HT1080 (cell line): ENCODE measurements at regions not wholly inside any gene's neighbourhood (a gene's known extent, or its start where the extent isn't known, plus 50 kb on each side); places are given as distances from the start of the nearest gene placed in this dataset.

ENCODE experiments used
- DNase-seq: peaks from one replicate; pipeline ENCODE4 v3.0.0-alpha.2; 2015; ENCODE audit warnings: low read depth

DNA sequence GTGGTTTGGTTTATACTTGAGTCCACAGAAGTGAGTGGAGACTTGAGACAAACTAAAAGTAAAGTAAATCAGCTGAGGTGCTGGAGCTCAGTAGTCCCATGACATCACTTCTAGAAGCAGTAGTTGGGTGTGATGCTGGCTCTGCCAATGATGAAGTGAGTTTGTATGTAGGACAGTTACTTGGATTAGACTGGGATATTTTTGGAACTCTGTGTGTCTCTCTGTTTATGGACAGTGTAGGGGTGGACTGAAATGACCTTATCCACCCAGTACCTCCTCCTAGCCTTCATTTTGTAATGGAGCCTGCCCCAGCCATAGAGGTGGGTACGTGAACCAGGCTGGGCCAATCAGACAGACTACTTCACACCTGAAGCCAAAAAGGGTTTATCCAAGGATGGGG lies 52.2 kb downstream of the POLR1D start:
- DNase-seq = no peak

DNA sequence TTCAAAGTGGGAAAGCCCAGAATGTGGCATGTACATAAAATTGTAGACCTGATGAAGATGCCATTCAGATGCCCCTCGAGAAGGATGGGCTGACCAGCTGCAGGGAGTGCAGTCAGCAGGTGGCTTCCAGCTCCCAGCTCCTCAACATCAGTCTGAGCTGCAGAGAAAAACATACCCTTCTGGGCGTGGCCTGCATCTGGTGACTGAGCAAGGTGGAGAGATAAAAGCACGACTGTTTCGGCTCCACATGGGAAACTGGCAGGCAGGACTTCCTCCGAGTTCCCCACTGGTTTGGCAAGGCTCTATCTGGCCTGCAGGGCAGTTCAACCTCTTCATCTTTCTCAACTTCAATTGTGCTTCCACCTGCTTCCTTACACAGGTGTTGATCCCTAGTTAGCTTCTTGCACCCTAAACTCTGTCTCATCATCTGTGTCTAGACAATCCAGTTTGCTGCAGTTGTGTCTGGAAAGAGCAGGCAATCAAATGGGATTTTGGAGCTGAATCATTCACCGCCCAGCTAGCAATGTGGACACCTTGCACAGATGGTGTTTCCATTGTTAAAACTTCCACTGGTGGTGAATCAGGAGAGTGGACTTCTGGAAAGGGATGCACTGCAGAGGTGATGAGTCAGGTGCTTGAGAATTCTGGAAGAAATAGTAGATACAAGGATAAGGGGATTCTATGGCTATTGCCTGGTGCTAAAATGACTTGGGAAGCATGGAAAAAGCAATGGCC lies 56.8 kb downstream of the POLR1D start:
- DNase-seq = peak; percentile 43

DNA sequence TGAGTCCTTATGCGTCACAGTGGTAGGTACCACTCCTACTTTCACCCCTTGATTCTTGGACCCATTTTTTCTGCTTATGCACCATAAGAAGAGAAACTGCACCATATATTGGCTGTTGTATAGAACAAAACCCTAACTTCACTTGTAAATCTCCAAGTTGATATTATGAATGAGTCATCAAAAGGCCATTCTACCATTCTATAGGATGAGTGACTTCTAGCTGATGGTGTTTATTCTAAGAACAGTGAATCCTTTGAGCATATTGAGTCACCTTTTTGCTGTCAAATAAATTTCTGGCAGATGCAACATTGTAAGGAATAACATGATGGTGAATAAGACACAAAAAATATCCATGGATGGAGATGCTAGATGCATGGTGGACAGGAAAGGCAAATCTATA lies 57.7 kb downstream of the POLR1D start:
- DNase-seq = peak; percentile 63

DNA sequence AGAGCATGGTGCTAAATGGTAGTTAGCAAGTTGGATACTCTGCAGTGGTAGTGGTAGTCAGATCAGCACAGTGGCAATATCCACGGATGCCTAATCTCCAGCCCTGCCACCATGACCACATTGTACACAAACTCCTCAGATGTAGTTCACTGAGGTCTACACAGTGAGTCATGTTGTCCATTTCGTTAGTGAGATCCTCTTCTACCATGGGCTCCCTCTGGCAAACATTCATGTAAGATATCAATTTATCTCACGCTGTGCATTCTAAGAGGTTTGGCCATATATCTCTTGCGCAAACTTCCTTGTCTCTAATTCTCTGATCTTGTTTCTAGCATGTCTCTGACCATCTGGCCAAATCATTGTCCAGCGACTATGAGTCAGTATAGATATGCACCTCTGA lies 58.2 kb downstream of the POLR1D start:
- peak; percentile 36 for DNase-seq

DNA sequence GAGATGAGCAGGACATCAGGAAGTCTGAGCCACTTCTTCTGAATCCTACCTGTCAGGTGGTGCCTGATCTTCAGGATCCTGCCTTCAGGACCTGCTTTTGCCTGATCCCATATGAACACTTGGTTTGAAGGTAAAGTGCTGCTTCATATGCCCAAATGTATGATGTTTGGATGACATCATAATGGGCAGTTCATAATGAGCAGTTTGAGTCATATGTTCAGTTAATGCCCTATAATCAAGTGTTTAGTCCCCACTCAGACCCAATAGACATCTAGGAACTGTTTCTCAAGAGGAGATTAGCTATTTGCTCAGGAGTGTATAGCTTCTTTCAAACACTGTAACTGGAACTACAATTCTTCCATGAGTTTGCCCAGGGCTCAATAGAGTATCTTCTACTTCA lies 58.8 kb downstream of the POLR1D start:
- DNase-seq = no peak

DNA sequence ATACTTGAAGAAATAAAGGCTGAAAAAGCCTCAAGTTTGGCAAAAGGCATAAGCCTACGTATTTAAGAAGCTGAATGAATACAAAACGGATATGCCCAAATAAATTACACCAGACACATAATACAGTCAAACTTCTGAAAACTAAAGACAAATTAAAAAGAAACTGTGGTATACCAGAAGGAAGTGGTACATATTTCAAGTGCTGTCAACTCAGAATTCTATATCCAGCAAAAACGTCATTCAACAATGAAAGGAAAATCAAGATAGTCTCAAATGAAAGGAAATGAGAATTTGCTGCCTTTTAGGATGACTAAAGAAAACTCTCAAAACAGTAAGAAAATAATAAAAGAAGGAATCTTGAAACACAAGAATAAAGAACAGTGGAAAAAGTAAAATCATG lies 69.5 kb downstream of the POLR1D start:
- DNase-seq = no peak

DNA sequence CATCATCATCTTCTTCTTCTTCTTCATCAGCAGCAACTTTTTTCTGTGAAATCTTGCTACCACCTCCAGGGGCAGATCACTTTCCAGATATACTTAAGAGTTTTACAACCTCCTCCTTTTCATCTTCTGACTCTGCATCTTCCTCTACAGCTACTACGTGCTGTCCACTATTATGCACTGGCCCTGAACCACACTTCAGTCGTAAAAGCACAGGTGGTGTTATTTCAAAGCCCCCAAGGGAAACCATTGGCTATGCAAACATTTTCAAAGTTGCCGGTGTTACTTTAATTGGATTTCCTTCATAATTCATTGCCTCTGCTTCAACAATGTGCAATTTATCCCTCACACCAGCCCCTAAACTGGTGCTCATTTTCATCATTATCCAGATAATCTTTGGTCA lies 75.0 kb downstream of the POLR1D start:
- DNase-seq = no peak

DNA sequence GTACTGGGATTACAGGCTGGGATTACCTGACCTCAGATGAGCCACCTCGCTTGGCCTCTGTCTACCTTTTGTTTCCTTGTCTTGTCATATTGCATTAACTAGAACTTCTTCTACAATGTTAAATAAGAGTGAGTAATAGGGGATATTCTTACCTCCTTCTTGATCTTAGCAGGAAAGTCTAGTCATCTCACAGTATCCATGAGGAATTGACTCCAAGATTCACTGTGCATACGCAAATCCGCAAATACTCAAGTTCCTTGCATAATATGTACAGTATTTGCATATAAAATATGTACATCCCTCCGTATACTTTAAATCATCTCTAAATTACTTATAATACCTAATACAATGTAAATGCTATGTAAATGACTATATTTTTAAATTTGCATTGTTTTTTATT lies 78.3 kb downstream of the POLR1D start:
- DNase-seq = no peak

DNA sequence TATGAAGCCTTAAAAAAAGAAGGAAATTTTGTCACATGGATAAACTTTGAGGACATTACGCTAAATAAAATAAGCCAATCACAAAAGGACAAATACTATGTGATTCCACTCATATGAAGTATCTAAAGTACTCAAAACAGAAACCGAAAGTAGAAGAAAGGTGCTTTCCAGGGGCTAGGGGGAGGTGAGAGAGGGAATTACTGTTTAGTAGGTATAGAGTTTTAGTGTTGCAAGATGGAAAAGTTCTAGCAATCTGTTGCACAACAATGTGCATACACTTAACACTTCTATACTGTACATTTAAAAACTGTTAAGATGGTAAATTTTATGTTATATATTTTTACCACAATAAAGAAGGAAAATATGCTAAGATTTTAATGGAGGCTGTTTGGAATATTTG lies 83.0 kb downstream of the POLR1D start:
- peak; percentile 11 for DNase-seq

DNA sequence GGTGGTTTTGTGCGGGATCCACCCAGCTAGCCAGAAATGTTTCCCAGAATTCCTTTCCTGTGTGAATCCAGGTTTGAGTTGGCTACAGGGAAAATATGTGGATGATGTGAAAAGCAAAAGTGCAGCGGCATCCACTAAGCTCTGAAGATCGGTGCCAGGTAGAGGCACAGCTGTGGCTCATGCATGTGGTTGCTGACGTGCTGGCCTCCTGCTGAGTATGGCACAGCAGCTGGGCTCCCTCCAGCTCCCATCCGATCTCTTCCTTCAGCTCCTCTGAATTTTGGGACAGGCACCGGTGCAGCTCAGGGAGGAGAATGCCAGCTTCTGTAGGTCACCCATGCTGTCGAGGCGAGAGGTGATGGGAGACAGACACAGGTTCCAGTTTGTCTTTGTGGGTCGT lies 84.0 kb upstream of the GSX1 start:
- DNase-seq = peak; percentile 28

DNA sequence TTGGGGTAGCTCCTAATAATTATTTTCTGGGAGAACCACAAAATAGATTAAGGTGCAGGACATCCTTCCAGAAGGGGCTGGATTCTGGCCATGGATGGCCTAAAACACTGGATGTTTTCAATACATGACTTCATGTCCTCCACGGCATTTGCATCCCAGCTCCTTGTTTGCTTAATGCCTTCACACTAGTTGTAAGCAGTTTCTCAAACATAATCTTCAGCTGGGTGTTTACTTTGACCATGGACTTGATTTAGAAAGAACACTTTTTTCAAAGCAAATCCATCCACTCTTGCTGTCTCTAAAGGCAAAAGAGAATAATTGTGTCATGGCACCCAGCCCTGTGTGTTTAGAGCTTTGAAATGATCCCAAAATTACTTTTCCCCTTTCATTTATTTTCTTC lies 82.5 kb upstream of the GSX1 start:
- no peak for DNase-seq

DNA sequence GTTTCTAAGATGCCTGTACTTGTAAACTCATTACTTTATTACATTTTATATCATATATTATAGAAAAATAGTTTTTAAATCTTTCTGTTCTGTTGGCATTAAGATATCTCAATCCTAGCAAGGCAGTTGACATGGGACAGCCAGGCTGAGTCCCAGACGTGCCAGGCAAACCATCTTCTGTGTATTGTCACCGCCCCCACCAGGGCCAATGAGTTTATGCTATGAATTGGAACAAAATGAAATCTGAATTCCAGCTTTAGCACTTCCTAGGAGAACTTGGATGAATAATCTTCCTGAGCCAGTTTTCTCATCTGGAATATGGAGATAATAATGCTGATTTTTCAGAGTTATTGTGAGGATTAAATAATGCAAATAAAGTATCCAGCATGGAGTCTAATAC lies 79.9 kb upstream of the GSX1 start:
- no peak for DNase-seq

DNA sequence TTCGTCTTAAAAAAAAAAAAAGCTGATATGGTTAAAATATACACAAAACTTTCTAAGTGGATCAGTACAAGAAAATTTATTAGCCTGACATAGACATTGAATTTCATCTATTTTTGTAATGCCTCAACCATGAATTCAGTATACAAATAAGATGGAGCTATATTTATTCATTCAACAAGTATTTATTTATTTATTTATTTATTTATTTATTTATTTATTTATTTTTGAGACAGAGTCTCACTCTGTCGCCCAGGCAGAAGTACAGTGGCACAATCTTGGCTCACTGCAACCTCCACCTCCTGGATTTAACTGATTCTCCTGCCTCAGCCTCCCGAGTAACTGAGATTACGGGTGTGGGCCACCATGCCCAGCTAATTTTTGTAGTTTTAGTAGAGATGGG lies 78.5 kb upstream of the GSX1 start:
- DNase-seq = no peak

DNA sequence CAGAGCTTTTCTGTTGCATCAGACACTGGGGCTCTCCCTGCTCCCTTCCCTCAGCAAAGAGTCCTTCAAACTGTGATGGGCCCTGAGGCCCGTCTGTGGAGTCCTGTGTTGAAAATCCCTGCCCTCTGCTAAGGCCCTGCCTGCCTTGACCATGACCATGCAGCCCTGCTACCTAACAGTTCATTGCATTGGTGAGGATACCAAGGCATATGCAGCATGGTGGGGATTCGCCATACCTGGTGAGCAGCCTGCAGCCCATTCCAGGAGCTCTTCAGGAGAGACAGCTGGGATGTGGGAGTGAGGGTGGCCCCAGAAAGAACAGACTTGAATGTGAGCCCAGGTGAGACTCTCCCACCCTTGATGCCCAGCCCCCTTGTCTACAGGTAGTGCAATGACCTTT lies 70.6 kb upstream of the GSX1 start:
- no peak for DNase-seq

DNA sequence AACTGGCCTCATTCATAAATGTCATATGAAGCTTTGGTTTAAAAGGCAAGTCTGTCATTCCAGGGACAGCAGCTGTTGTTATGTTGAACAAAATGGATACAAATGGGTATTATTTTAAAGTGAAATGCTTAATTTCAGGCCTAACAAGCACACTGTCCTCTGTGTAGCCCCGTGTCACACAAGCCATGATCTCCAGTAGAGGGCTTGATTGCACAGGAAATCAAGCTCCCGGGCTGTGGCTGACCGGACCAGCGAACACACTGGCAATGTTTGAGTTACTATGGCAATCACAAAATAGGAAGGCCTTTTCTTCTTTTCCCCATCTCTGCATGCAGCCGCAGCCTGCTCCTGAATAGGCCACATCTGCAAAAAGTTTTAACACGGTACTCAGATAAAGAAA lies 64.0 kb upstream of the GSX1 start:
- DNase-seq = peak; percentile 11

DNA sequence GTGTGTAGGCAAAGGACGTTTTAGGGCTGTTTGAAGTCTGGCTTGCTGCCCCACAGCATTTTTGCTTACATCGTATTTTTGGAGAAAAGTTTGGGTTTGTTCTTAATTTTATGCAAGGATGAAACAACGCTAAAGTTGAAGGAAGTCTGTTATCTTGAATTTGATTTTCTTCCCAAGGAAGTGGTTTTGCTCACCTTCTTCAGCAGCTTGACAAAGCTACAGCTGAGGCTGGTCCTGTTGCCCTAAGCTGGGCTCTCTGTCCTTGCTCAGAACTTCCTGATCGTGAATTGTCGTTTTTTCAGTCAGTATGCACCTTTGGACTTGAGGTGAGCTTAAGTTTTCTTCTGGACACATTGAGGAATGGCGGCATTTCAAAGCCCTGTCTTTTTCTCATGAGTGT lies 62.1 kb upstream of the GSX1 start:
- DNase-seq = no peak
